Stimulated activated CD4-positive, alpha-beta T cell treated with anti-CD3 and anti-CD28 coated beads, Interleukin-1b, Interleukin-23, amount 100 ng/mL, for 1 hour (primary cell): ENCODE measurements at regions not wholly inside any gene's neighbourhood (a gene's known extent, or its start where the extent isn't known, plus 50 kb on each side); places are given as distances from the start of the nearest gene placed in this dataset.

ENCODE experiments used
- DNase-seq, 2 donors: peaks; one replicate each; pipeline ENCODE4 v3.0.0-alpha.2; 2020; ENCODE audit warnings: low read depth in 2 of 2

DNA sequence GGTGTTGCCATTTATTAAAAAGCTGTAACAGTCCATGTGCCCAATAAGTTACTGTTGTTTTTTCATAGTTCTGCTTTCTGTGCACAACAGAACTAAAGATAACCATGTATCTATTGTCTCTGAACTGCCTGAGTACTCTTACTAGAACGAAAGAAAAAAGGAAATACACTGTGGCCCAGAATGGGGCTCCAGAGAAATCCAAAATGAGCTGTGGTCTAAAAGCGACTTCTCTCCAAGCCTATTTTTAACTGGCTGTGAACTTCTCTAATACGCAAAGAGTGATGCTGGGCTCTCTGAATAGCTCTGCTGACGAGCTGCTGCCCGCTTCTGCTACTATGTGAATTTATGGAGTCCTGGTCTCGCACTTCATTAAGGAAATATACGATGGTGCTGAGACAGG, 56.2 kb upstream of the LPP start:
- no peak for DNase-seq

GRCh38 chr3:188099907-188100306, 54.0 kb upstream of the LPP start:
- DNase-seq = no peak

DNA sequence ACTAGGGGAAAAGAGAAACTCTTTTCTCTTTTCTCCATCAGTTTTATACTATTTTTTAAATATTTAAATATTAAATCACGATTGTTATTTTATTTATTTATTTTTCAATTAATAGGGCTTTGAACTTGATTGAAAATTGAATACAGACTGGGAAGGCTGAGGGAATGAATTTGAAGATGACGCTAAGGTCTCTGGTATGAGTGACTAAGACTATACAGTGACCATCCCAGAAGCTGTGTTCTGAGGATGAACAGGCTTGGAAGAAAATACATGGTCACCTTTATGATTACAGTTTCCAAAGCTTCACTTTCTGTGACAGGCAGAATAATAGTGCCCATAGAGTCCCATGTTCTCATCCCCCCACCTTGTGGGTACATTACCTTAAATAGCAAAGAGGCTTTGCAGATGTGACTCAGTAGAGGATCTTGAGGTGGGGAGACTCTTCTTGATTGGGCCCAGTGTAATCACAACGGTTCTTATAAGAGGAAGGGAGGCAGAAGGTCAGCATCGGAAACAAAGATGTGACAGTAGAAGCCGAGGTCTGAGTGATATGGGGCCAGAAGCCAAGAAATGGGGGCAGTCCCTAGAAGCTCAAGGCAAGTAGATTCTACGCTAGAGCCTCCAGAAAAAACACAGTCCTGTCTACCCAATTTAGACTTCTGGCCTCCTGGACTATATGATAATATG, 51.0 kb upstream of the LPP start:
- DNase-seq = no peak

DNA sequence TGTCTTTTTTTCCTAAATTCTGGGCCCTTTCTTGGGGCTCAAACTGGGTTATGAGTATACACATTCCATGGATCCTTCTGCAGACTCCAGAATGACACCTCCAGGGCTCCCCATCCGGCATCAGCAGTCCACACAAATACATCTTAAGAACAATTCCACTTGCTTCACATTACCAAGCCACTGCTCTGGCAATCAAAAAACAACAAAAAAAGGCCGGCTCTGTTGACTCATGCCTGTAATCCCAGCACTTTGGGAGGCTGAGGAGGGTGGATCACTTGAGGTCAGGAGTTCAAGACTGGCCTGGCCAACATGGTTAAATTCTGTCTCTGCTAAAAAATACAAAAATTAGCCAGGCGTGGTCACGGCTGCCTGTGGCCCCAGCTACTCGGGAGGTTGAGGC, 49.9 kb upstream of the LPP start:
- no peak for DNase-seq
